WERI-Rb-1 (cell line): ENCODE measurements at regions not wholly inside any gene's neighbourhood (a gene's known extent, or its start where the extent isn't known, plus 50 kb on each side); places are given as distances from the start of the nearest gene placed in this dataset.
"Not testable (repeated sequence)": the region's sequence is repeated elsewhere in the genome, so short reads cannot be mapped to it uniquely, and the experiment has no call there.

Source experiments
- DNase-seq: peaks from one replicate; pipeline ENCODE4 v3.0.0-alpha.2; 2020
- H3K27ac ChIP-seq: fragments of 250-450 bp; sonication (Bioruptor Pico); 2 replicates; pipeline ENCODE4 v1.5.1; 2020; ENCODE audit warnings: mild to moderate bottlenecking, moderate library complexity
- H3K27me3 ChIP-seq: fragments of 250-450 bp; sonication (Bioruptor Pico); 2 replicates; pipeline ENCODE4 v1.5.1; 2021; ENCODE audit warnings: mild to moderate bottlenecking, low read depth, moderate library complexity; ENCODE audit not compliant: insufficient read depth, severe bottlenecking
- H3K36me3 ChIP-seq: fragments of 250-450 bp; sonication (Bioruptor Pico); 2 replicates; pipeline ENCODE4 v1.5.1; 2020; ENCODE audit warnings: mild to moderate bottlenecking, moderate library complexity
- H3K4me3 ChIP-seq: 2 replicates; pipeline ENCODE4 v1.5.1; 2011; ENCODE audit warnings: low read depth, mild to moderate bottlenecking, control low read depth, low read length
- H3K9me3 ChIP-seq: fragments of 250-450 bp; sonication (Bioruptor Pico); 2 replicates; pipeline ENCODE4 v1.5.1; 2021; ENCODE audit warnings: mild to moderate bottlenecking, moderate library complexity; ENCODE audit not compliant: severe bottlenecking
- CTCF ChIP-seq: IDR thresholded peaks from 2 replicates; pipeline ENCODE4 v1.5.1; 2011; ENCODE audit warnings: low read depth, mild to moderate bottlenecking, control low read depth, inconsistent platforms, low read length

- H3K27me3 ChIP-seq = no peaks in the 10 kb centered on the region
- no peak for DNase-seq
- TF ChIP-seq CTCF = no peak
- H3K27ac ChIP-seq = no peak overlapping the region
- H3K4me3 ChIP-seq = no peak overlapping the region
- no peaks in the 10 kb centered on the region for H3K9me3 ChIP-seq
- H3K36me3 ChIP-seq = no peaks in the 10 kb centered on the region
These were observed 259.2 kb upstream of the AADAT start for GRCh38 chr4:170348945-170349344.

GRCh38 chr4:170347191-170347590 is 257.4 kb upstream of the AADAT start:
- not testable (repeated sequence) for H3K27me3 ChIP-seq, H3K27ac ChIP-seq, H3K9me3 ChIP-seq, H3K36me3 ChIP-seq, H3K4me3 ChIP-seq, DNase-seq

- Histone ChIP-seq H3K9me3 (no peaks in the 10 kb centered on the region), H3K36me3 (no peaks in the 10 kb centered on the region), H3K4me3 (no peak overlapping the region), H3K27ac (no peak overlapping the region), H3K27me3 (no peaks in the 10 kb centered on the region)
- TF ChIP-seq CTCF = no peak
- DNase-seq = no peak
These were observed 249.8 kb upstream of the AADAT start for GRCh38 chr4:170339522-170339921.

GRCh38 chr4:170336238-170336775 is 246.6 kb upstream of the AADAT start:
- H3K27ac ChIP-seq = no peak overlapping the region
- H3K27me3 ChIP-seq = no peaks in the 10 kb centered on the region
- no peaks in the 10 kb centered on the region for H3K9me3 ChIP-seq
- H3K36me3 ChIP-seq = no peaks in the 10 kb centered on the region
- no peak overlapping the region for H3K4me3 ChIP-seq
- DNase-seq = no peak
- TF ChIP-seq CTCF = no peak

- Histone ChIP-seq H3K27me3 (no peaks in the 10 kb centered on the region), H3K36me3 (no peaks in the 10 kb centered on the region), H3K9me3 (no peaks in the 10 kb centered on the region), H3K4me3 (no peak overlapping the region), H3K27ac (no peak overlapping the region)
- no peak for DNase-seq
- no peak for TF ChIP-seq CTCF
These were observed 235.8 kb upstream of the AADAT start for GRCh38 chr4:170325599-170325998.

- Histone ChIP-seq H3K27ac (no peak overlapping the region), H3K4me3 (no peak overlapping the region), H3K9me3 (no peaks in the 10 kb centered on the region), H3K36me3 (no peaks in the 10 kb centered on the region), H3K27me3 (no peaks in the 10 kb centered on the region)
- DNase-seq = no peak
- no peak for TF ChIP-seq CTCF
These were observed 233.9 kb upstream of the AADAT start for GRCh38 chr4:170323623-170324022.
